ENCODE measurements at regions not wholly inside any gene's neighbourhood (a gene's known extent, or its start where the extent isn't known, plus 50 kb on each side); places are given as distances from the start of the nearest gene placed in this dataset.

GRCh38 chr10:104563548-104563947 lies 77.5 kb upstream of the SORCS3 start:
- Histone ChIP-seq H3K27ac (ENCODE audit: extremely low read length, insufficient read depth, low read length) (no peak overlapping the region), H3K9ac (ENCODE audit: insufficient read depth, low read depth, low read length) (no peak overlapping the region), H3K36me3 (replicated peaks in 1 of 2; ENCODE audit: control insufficient read depth in 1 of 2, insufficient read depth in 2 of 2, low read length in 2 of 2) (no peaks in the 10 kb centered on the region), H3K27me3 (ENCODE audit: control insufficient read depth in 1 of 2, insufficient read depth in 2 of 2, low read length in 2 of 2) (no peaks in the 10 kb centered on the region), H3K4me1 (ENCODE audit: insufficient read depth, low read length) (no peaks in the 10 kb centered on the region), H4K20me1 (ENCODE audit: insufficient read depth, low read length) (no peaks in the 10 kb centered on the region), H3K4me3 (replicated peaks in 1 of 3; ENCODE audit: insufficient read depth in 1 of 3, low read depth in 2 of 3, low read length in 3 of 3) (no peak overlapping the region), H2AFZ (ENCODE audit: low read length) (no peak overlapping the region), H3K4me2 (ENCODE audit: low read depth, low read length) (no peak overlapping the region), H3K79me2 (ENCODE audit: insufficient read depth, low read length) (no peaks in the 10 kb centered on the region), H3K9me3 (ENCODE audit: low read length) (no peaks in the 10 kb centered on the region)
- no peak for FAIRE-seq
- DNase-seq (ENCODE audit: low spot score), result no peak
- POLR2A ChIA-PET, result no interaction called here
- no TSS peak for BruUV-seq (replicated peaks)
- in situ Hi-C loops (cut with HindIII; ENCODE audit: extremely low pct_ligation_motif_present, low pct_unique_long_range_greater_than_20kb), result no loop called here
- intact Hi-C loops (cut with micrococcal nuclease; ENCODE audit: unreplicated experiment), result no loop called here
- ATAC-seq, result no peak
- CTCF ChIA-PET (ENCODE audit: low intra/inter-chr PET ratio, low total read pairs), result no interaction called here
- TF ChIP-seq ZNF281 (CRISPR knock-in tag; IDR thresholded peaks at IDR 0.05; ENCODE audit: borderline replicate concordance), result no peak
- no peak for TF ChIP-seq ZBTB26 (CRISPR knock-in tag; IDR thresholded peaks at IDR 0.05; ENCODE audit: borderline replicate concordance)
- no peak for TF ChIP-seq NFE2L1 (CRISPR knock-in tag; IDR thresholded peaks at IDR 0.05; ENCODE audit: borderline replicate concordance)
- TF ChIP-seq ZNF333 (CRISPR knock-in tag; IDR thresholded peaks at IDR 0.05; ENCODE audit: borderline replicate concordance), result no peak
- TF ChIP-seq ZNF12 (CRISPR knock-in tag; IDR thresholded peaks at IDR 0.05), result no peak
- TF ChIP-seq ZFX (CRISPR knock-in tag; IDR thresholded peaks at IDR 0.05; ENCODE audit: low read depth), result no peak
- no peak for TF ChIP-seq ZNF407 (CRISPR knock-in tag; IDR thresholded peaks at IDR 0.05; ENCODE audit: not compliant biosample characterization)
- no peak for TF ChIP-seq KLF16 (CRISPR knock-in tag; IDR thresholded peaks at IDR 0.05)
- TF ChIP-seq THRA (CRISPR knock-in tag; IDR thresholded peaks at IDR 0.05; ENCODE audit: borderline replicate concordance), result no peak
